Gastroesophageal sphincter (tissue), 3 donors: ENCODE measurements at regions not wholly inside any gene's neighbourhood (a gene's known extent, or its start where the extent isn't known, plus 50 kb on each side); places are given as distances from the start of the nearest gene placed in this dataset.

Experiments
- EP300 ChIP-seq: sonication (generic); formaldehyde crosslinking; IDR thresholded peaks from one replicate; pipeline ENCODE4 v1.6.1; 2017; ENCODE audit warnings: antibody characterized with exemption, mild to moderate bottlenecking
- POLR2A ChIP-seq, 2 donors: fragments of 450-650 bp; IDR thresholded peaks; one replicate each; pipeline ENCODE4 v1.6.1; 2017; ENCODE audit warnings: antibody characterized with exemption in 2 of 2, mild to moderate bottlenecking in 2 of 2, moderate library complexity in 1 of 2
- TF ChIP-seq, protein P1 (sequence below), 4 experiments: fragments of 200-600 bp in 2 of 4; fragments of 450-650 bp in 2 of 4; sonication (generic) in 1 of 4; IDR thresholded peaks; one replicate each; pipeline ENCODE4 v1.5.1; 2017 to 2019; ENCODE audit warnings: antibody characterized with exemption in 4 of 4, mild to moderate bottlenecking in 2 of 4, moderate library complexity in 2 of 4

- TF ChIP-seq, protein P1, sequence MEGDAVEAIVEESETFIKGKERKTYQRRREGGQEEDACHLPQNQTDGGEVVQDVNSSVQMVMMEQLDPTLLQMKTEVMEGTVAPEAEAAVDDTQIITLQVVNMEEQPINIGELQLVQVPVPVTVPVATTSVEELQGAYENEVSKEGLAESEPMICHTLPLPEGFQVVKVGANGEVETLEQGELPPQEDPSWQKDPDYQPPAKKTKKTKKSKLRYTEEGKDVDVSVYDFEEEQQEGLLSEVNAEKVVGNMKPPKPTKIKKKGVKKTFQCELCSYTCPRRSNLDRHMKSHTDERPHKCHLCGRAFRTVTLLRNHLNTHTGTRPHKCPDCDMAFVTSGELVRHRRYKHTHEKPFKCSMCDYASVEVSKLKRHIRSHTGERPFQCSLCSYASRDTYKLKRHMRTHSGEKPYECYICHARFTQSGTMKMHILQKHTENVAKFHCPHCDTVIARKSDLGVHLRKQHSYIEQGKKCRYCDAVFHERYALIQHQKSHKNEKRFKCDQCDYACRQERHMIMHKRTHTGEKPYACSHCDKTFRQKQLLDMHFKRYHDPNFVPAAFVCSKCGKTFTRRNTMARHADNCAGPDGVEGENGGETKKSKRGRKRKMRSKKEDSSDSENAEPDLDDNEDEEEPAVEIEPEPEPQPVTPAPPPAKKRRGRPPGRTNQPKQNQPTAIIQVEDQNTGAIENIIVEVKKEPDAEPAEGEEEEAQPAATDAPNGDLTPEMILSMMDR (IDR thresholded peaks at IDR 0.05): no peak
- TF ChIP-seq POLR2A (IDR thresholded peaks at IDR 0.05): no peak
- no peak for TF ChIP-seq EP300
Measured at GRCh38 chr13:111549464-111549863, 229.0 kb downstream of the TEX29 start.
